ENCODE measurements at regions not wholly inside any gene's neighbourhood (a gene's known extent, or its start where the extent isn't known, plus 50 kb on each side); places are given as distances from the start of the nearest gene placed in this dataset.

DNA sequence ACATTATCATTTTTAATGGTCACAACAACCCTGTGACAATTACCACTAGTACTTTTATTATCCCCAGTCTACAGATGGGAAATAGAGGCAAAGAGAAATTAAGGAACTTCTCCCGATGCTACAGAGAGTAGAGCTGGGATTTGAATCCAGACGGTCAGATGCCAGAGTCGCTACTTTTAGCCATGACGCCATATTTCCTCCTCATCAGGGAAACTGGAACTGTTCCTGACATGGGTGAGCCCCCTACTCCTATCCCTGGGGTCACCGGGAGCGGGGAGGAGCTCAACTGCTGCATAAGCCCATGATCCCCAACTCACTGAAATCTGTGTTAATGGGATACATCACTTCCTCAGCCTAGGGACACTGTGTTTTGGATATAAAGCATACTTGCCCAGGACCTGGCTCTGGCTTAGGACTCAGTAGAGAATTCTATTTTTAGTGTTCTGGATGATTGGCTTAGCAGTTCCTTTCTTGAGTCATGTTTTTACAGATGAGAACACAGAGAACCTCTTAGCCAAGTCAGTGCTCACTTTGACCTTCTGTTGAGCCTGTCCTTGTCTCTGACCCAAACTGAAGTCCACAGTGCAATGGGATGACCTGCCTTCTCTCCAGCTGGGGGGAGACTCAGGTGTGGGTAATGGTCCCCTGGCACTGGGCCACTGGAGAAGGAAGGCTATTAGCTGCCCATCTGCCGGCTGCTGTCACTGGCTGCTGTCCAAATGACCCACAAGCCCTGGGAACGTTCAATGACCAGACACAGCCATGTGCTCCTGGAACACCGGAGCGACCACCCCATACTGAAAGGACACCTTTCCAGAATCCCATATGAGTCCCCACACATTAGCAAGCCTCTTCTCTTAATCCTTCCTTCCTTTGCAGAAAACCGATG lies 90.8 kb upstream of the SHISA3 start:
- POLR2A ChIA-PET = no interaction called here
- TF ChIP-seq, protein P1, sequence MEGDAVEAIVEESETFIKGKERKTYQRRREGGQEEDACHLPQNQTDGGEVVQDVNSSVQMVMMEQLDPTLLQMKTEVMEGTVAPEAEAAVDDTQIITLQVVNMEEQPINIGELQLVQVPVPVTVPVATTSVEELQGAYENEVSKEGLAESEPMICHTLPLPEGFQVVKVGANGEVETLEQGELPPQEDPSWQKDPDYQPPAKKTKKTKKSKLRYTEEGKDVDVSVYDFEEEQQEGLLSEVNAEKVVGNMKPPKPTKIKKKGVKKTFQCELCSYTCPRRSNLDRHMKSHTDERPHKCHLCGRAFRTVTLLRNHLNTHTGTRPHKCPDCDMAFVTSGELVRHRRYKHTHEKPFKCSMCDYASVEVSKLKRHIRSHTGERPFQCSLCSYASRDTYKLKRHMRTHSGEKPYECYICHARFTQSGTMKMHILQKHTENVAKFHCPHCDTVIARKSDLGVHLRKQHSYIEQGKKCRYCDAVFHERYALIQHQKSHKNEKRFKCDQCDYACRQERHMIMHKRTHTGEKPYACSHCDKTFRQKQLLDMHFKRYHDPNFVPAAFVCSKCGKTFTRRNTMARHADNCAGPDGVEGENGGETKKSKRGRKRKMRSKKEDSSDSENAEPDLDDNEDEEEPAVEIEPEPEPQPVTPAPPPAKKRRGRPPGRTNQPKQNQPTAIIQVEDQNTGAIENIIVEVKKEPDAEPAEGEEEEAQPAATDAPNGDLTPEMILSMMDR (IDR thresholded peaks at IDR 0.05; ENCODE audit: insufficient read depth, low read depth, low read length) = no peak
- Histone ChIP-seq H3K27me3 (ENCODE audit: control insufficient read depth, insufficient read depth, low read length) (no peaks in the 10 kb centered on the region), H3K4me3 (ENCODE audit: low read depth, low read length) (no peak overlapping the region), H3K36me3 (ENCODE audit: control insufficient read depth, insufficient read depth, low read length) (no peaks in the 10 kb centered on the region)
- no peak for DNase-seq (ENCODE audit: low read depth)
- CTCF ChIA-PET = no interaction called here

DNA sequence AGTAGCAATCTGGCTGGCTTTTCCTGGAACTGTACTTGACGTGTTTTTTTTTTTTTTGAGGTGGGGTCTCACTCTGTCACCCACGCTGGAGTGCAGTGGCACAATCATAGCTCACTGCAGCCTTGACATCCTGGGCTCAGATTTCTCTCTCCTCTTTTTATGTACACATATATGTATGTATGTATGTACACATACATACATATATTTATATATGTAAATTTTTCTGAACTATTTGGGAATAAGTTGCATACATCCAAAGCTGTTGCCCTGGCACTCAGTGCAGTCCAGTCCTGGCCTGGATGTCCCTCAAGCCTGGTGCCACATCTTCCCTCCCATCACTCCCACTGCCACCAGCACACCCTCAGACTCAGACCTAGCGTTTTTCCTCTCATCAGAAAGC lies 89.0 kb upstream of the SHISA3 start:
- ChIA-PET CTCF (interaction anchor here (1.0 kb wide), 1 partner anchor 27 kb away, joined by 3 read pairs; no protein-coding TSS in a partner anchor), POLR2A (no interaction called here)
- no peak for DNase-seq (ENCODE audit: low read depth)
- TF ChIP-seq, protein P1 (IDR thresholded peaks at IDR 0.05; ENCODE audit: insufficient read depth, low read depth, low read length) = no peak
- Histone ChIP-seq H3K4me3 (ENCODE audit: low read depth, low read length) (no peak overlapping the region), H3K27me3 (ENCODE audit: control insufficient read depth, insufficient read depth, low read length) (no peaks in the 10 kb centered on the region), H3K36me3 (ENCODE audit: control insufficient read depth, insufficient read depth, low read length) (no peaks in the 10 kb centered on the region)

DNA sequence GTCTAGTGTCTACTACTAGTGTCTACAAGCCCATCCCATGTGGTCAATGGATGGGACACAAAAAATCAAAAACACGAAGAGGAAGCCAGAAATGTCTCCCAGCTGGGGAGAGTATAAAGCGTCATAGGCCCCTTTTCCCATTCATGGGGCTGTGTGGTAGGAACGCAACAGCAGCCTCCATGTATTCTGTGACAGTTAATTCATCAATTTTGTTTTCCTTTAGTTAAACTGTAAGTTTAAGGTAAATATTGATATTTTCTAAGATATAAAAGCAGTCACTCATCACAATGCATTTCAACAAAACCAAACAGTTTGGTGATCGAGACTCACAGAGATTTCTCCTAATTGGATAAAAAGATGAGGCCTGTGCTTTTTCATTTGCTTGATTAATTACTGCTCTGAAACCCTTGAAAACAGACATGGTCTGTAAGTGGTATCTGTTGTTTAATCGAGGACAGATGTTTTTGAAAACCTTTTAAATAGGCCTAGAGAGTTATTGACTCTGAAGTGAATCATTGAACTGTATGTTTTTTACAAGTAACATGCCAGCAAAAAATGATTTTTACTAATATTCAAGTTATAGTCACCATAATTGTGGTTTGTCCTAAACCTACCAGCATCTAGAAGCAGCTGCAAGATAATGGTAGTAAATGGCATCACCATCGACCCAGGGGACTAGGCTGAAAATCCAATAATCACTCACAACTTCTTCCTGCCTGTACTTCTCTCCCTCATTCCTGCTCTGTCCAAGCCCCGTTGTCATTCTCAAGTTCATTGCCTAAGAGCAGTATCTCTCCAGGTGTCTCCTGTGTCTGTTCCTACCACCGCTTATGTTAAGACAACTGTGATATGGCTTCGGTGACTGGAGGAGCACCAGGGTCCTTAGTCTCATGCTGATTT lies 87.7 kb upstream of the SHISA3 start:
- Histone ChIP-seq H3K27me3 (ENCODE audit: control insufficient read depth, insufficient read depth, low read length) (no peaks in the 10 kb centered on the region), H3K36me3 (ENCODE audit: control insufficient read depth, insufficient read depth, low read length) (no peaks in the 10 kb centered on the region), H3K4me3 (ENCODE audit: low read depth, low read length) (no peak overlapping the region)
- ChIA-PET CTCF (interaction anchor here (0.6 kb wide), 1 partner anchor 1850 kb away, joined by 3 read pairs; no protein-coding TSS in a partner anchor), POLR2A (no interaction called here)
- DNase-seq (ENCODE audit: low read depth) = no peak
- TF ChIP-seq, protein P1 (IDR thresholded peaks at IDR 0.05; ENCODE audit: insufficient read depth, low read depth, low read length) = no peak

DNA sequence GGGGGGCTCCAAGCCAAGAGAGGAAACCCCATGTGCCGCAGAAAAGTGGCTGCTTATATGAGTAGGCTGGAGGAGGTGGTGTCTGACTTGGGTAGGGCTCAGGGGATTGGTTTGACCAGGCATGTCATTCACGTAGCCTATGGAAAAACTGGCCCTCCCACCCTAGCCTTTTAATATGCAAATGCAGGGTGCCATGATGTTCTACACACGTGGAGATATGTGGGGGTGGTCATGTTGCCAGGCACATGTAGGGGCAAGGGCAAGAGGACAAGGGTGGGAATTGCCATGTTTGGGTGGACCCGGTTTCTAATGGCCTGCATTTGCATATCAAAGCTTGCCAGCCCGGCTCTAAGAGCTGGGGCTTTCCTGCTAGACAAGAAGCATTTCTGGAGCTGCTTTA lies 86.9 kb upstream of the SHISA3 start:
- Histone ChIP-seq H3K4me3 (ENCODE audit: low read depth, low read length) (no peak overlapping the region), H3K36me3 (ENCODE audit: control insufficient read depth, insufficient read depth, low read length) (no peaks in the 10 kb centered on the region), H3K27me3 (ENCODE audit: control insufficient read depth, insufficient read depth, low read length) (no peaks in the 10 kb centered on the region)
- CTCF ChIA-PET = interaction anchor here (0.6 kb wide), 1 partner anchor 1851 kb away, joined by 3 read pairs; no protein-coding TSS in a partner anchor
- POLR2A ChIA-PET = no interaction called here
- no peak for DNase-seq (ENCODE audit: low read depth)
- TF ChIP-seq, protein P1 (IDR thresholded peaks at IDR 0.05; ENCODE audit: insufficient read depth, low read depth, low read length) = no peak

DNA sequence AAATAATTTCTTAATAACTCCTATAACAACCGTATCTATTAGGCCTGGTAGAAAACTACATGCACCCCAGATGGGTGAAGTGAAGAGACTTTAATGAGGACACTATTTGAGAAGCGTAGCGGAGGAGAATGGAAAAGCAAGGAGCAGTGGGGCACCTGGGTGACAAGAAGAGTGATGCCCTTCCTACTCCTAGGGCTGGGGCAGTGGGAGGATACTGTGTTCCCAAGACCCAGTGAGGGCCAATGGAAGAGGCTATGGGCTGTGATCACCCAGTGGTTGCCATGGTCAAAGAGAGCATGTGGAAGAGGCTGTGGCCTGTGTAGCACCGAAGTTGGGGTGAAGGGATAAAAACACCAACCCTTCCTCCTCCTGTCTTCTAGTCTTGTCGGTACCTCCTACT lies 86.5 kb upstream of the SHISA3 start:
- TF ChIP-seq, protein P1 (IDR thresholded peaks at IDR 0.05; ENCODE audit: insufficient read depth, low read depth, low read length) = no peak
- ChIA-PET CTCF (interaction anchor here (0.6 kb wide), 1 partner anchor 1852 kb away, joined by 3 read pairs; no protein-coding TSS in a partner anchor), POLR2A (no interaction called here)
- DNase-seq (ENCODE audit: low read depth) = no peak
- Histone ChIP-seq H3K36me3 (ENCODE audit: control insufficient read depth, insufficient read depth, low read length) (no peaks in the 10 kb centered on the region), H3K27me3 (ENCODE audit: control insufficient read depth, insufficient read depth, low read length) (no peaks in the 10 kb centered on the region), H3K4me3 (ENCODE audit: low read depth, low read length) (no peak overlapping the region)
